ENCODE measurements at regions not wholly inside any gene's neighbourhood (a gene's known extent, or its start where the extent isn't known, plus 50 kb on each side); places are given as distances from the start of the nearest gene placed in this dataset.

DNA sequence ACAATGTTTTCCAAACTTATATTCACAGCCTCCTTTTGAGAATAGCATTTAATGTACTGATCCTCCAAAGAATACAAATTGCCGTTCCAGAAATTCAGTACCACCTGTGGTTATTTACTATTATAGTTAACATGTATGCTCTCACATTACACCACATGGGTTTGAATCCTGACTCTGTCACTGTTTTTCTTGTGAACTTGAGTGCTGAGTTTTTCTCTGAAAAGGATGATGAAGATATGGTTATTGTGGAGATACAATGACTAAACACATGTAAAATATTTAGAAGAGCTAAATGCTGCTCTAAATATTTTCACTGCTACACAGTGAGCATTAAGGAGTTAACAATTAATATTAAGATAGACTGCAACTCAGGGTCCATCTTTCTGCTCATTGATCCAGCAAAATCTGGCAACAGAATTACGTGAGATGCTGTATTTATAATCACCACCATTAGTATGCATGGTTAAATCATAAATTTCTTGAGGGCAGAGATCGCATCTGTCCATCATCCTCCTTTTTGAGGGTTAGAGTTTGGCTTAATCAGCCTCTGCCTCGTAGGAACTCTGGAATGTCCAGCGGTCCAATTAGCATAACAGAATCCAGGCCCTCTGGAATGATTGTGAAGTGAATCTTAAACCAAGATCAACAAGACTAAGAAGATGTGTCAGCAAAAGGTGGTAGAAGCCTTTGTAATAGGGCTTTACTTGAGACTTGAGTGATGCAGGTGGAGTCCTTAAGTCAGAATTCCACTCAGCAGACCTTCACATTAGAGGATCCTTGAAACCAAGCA is 152.8 kb downstream of the MACC1 start:
- CTCF ChIA-PET (ENCODE audit: partially characterized antibody) = no interaction called here
- no peak overlapping the region for H3K4me3 Mint-ChIP-seq
- intact Hi-C loops (cut with micrococcal nuclease) = no loop called here
- H3K27me3 ChIP-seq (ENCODE audit: insufficient read depth, low read length) = no peaks in the 10 kb centered on the region
- no peaks in the 10 kb centered on the region for H3K36me3 ChIP-seq (ENCODE audit: insufficient read depth, low read length)
- H3K36me3 Mint-ChIP-seq = no peaks in the 10 kb centered on the region
- peaks cover 0 to 4% (median 0%) of the 10 kb centered on the region in 4 donors for H3K4me1 Mint-ChIP-seq
- no peaks in the 10 kb centered on the region for H3K4me1 ChIP-seq (ENCODE audit: insufficient read depth, low read length)
- H3K27me3 Mint-ChIP-seq = no peaks in the 10 kb centered on the region
- H3K9me3 Mint-ChIP-seq = peaks cover 0 to 28% (median 7%) of the 10 kb centered on the region in 8 donors
- no peak overlapping the region for H3K27ac Mint-ChIP-seq
- H3K27ac ChIP-seq (ENCODE audit: low read depth, low read length) = no peak overlapping the region
- POLR2A ChIA-PET (ENCODE audit: partially characterized antibody) = no interaction called here
- DNase-seq = no peak
- H3K4me3 ChIP-seq (ENCODE audit: low read length in 2 of 2) = no peak overlapping the region
- H3K9me3 ChIP-seq (ENCODE audit: control insufficient read depth in 1 of 2, low read length in 2 of 2) = no peaks in the 10 kb centered on the region

DNA sequence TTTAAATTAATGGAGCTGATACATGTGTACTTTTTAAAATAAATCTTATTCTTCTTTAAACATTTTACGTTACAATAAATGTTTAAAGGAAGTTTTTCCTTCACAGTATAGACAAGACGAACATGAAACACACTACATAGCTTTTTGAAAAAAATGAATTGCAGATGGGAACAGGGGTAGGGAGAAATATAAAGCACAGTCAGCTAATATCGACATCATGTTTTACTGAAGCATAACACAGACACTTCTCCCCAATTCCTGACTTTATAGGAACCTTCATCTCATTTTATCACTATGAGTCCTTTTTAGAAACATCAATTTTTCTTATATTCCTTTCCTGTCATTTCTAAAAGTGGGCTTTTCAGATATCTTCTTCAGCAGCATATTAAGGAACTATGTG is 153.5 kb downstream of the MACC1 start:
- H3K36me3 Mint-ChIP-seq = no peaks in the 10 kb centered on the region
- no peaks in the 10 kb centered on the region for H3K4me1 ChIP-seq (ENCODE audit: insufficient read depth, low read length)
- DNase-seq = no peak
- ChIA-PET CTCF (ENCODE audit: partially characterized antibody) (no interaction called here), POLR2A (ENCODE audit: partially characterized antibody) (no interaction called here)
- H3K4me1 Mint-ChIP-seq = peaks cover 0 to 4% (median 0%) of the 10 kb centered on the region in 4 donors
- no peaks in the 10 kb centered on the region for H3K9me3 ChIP-seq (ENCODE audit: control insufficient read depth in 1 of 2, low read length in 2 of 2)
- peaks cover 0 to 28% (median 7%) of the 10 kb centered on the region in 8 donors for H3K9me3 Mint-ChIP-seq
- no peaks in the 10 kb centered on the region for H3K27me3 ChIP-seq (ENCODE audit: insufficient read depth, low read length)
- H3K4me3 ChIP-seq (ENCODE audit: low read length in 2 of 2) = no peak overlapping the region
- H3K27ac ChIP-seq (ENCODE audit: low read depth, low read length) = no peak overlapping the region
- intact Hi-C loops (cut with micrococcal nuclease) = no loop called here
- no peaks in the 10 kb centered on the region for H3K27me3 Mint-ChIP-seq
- H3K27ac Mint-ChIP-seq = no peak overlapping the region
- H3K36me3 ChIP-seq (ENCODE audit: insufficient read depth, low read length) = no peaks in the 10 kb centered on the region
- H3K4me3 Mint-ChIP-seq = no peak overlapping the region

DNA sequence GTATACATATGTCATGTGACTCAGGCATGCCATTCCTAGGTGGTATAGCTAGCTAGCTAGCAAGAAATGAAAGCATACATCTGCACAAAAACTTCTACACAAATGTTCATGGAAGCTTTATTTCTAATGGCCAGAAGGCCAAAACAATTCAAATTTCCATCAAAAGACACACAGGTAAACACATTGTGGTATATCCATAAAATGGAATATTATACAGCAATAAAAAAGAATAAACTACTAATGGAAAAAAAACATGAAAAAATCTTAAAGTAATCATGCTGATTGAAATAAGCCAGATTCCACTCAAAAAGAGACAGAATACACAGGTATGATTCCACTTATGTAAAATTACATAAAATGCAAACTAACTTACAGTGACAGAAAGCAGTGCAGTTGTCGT is 154.3 kb downstream of the MACC1 start:
- Histone ChIP-seq H3K27me3 (ENCODE audit: insufficient read depth, low read length) (no peaks in the 10 kb centered on the region), H3K4me1 (ENCODE audit: insufficient read depth, low read length) (no peaks in the 10 kb centered on the region), H3K36me3 (ENCODE audit: insufficient read depth, low read length) (no peaks in the 10 kb centered on the region), H3K4me3 (ENCODE audit: low read length in 2 of 2) (no peak overlapping the region), H3K27ac (ENCODE audit: low read depth, low read length) (no peak overlapping the region), H3K9me3 (ENCODE audit: control insufficient read depth in 1 of 2, low read length in 2 of 2) (no peaks in the 10 kb centered on the region)
- H3K4me3 Mint-ChIP-seq = no peak overlapping the region
- peaks cover 0 to 28% (median 7%) of the 10 kb centered on the region in 8 donors for H3K9me3 Mint-ChIP-seq
- ChIA-PET CTCF (ENCODE audit: partially characterized antibody) (no interaction called here), POLR2A (ENCODE audit: partially characterized antibody) (no interaction called here)
- intact Hi-C loops (cut with micrococcal nuclease) = no loop called here
- peaks cover 0 to 4% (median 0%) of the 10 kb centered on the region in 4 donors for H3K4me1 Mint-ChIP-seq
- no peak overlapping the region for H3K27ac Mint-ChIP-seq
- H3K36me3 Mint-ChIP-seq = no peaks in the 10 kb centered on the region
- no peak for DNase-seq
- H3K27me3 Mint-ChIP-seq = no peaks in the 10 kb centered on the region

DNA sequence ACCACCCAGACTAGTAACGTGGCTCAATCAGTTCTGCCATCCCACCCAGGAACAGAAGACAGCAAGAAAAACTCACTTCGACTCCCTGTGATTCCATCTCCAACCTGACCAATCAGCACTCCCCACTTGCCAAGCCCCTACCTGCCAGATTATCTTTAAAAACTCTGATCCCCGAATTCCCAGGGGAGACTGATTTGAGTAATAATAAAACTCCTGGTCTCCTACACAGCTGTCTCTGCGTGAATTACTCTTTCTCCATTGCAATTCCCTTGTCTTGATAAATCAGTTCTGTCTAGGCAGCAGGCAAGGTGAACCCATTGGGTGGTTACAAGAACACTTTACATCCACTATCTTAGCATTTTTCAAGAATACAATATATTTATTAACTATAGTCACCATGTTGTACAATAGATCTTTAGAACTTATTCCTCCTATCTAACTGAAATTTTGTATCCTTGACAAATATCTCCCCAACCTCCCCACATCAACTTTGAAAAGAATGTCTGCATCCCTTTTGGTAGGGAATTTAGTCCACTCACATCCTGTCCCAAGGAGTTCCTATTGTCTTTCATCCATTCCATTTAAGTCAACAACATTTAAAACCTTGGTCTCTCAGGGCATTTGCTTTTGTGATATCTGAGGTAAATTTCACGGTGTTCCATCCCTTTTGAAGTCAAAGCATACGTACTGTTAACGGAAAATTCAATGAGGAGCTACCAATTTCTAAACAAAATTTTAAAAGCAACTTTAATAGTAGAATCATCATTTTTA is 163.7 kb downstream of the MACC1 start:
- no peak overlapping the region for H3K27ac Mint-ChIP-seq
- Histone ChIP-seq H3K27me3 (ENCODE audit: insufficient read depth, low read length) (no peaks in the 10 kb centered on the region), H3K9me3 (ENCODE audit: control insufficient read depth in 1 of 2, low read length in 2 of 2) (no peaks in the 10 kb centered on the region), H3K27ac (ENCODE audit: low read depth, low read length) (no peak overlapping the region), H3K4me3 (ENCODE audit: low read length in 2 of 2) (no peak overlapping the region), H3K4me1 (ENCODE audit: insufficient read depth, low read length) (no peaks in the 10 kb centered on the region), H3K36me3 (ENCODE audit: insufficient read depth, low read length) (no peaks in the 10 kb centered on the region)
- peaks cover 0 to 13% (median 5%) of the 10 kb centered on the region in 8 donors for H3K9me3 Mint-ChIP-seq
- ChIA-PET CTCF (ENCODE audit: partially characterized antibody) (no interaction called here), POLR2A (ENCODE audit: partially characterized antibody) (no interaction called here)
- intact Hi-C loops (cut with micrococcal nuclease) = no loop called here
- no peaks in the 10 kb centered on the region for H3K36me3 Mint-ChIP-seq
- H3K4me1 Mint-ChIP-seq = no peaks in the 10 kb centered on the region
- no peaks in the 10 kb centered on the region for H3K27me3 Mint-ChIP-seq
- no peak for DNase-seq
- H3K4me3 Mint-ChIP-seq = no peak overlapping the region

DNA sequence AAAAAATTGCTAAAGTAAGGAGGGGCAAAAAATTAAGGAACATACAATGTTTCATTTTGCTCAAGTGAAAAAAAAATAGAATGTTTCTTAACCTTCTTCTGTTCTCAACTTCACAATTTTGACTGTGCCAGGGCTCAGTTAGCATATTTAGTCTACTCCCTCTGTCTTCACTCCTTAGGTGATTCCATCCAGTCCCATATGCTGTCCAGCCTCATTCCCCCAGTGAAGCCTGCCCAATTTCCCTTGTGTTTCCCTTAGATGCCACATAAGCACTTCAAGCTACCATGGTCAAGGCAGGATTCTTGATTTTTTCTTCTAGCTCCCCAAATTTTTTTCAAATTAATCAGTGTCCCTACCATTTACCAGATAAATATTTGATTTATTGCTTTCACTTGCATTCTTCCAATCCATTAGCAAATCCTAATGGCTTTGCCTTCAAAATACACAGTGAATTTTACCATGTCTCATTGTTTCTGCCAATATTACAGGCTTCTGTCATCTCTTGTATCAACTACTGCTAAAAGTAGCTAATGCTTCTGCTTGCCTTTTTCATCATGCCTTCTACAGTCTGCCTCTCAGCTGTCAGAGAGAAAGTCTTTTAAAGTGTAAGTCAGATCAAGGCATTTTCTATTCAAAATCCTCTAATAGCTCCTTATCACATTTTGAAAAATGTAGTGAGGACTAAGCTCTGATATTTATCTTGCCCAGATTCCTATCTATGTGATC is 166.8 kb downstream of the MACC1 start:
- POLR2A ChIA-PET (ENCODE audit: partially characterized antibody) = no interaction called here
- no peak overlapping the region for H3K27ac ChIP-seq (ENCODE audit: low read depth, low read length)
- intact Hi-C loops (cut with micrococcal nuclease) = no loop called here
- Mint-ChIP-seq H3K4me3 (no peak overlapping the region), H3K4me1 (no peaks in the 10 kb centered on the region), H3K27ac (no peak overlapping the region), H3K27me3 (no peaks in the 10 kb centered on the region), H3K36me3 (no peaks in the 10 kb centered on the region), H3K9me3 (peaks cover 0 to 10% (median 4%) of the 10 kb centered on the region in 8 donors)
- H3K36me3 ChIP-seq (ENCODE audit: insufficient read depth, low read length) = no peaks in the 10 kb centered on the region
- no peak overlapping the region for H3K4me3 ChIP-seq (ENCODE audit: low read length in 2 of 2)
- no peaks in the 10 kb centered on the region for H3K9me3 ChIP-seq (ENCODE audit: control insufficient read depth in 1 of 2, low read length in 2 of 2)
- CTCF ChIA-PET (ENCODE audit: partially characterized antibody) = no interaction called here
- H3K4me1 ChIP-seq (ENCODE audit: insufficient read depth, low read length) = no peaks in the 10 kb centered on the region
- H3K27me3 ChIP-seq (ENCODE audit: insufficient read depth, low read length) = no peaks in the 10 kb centered on the region
- no peak for DNase-seq

DNA sequence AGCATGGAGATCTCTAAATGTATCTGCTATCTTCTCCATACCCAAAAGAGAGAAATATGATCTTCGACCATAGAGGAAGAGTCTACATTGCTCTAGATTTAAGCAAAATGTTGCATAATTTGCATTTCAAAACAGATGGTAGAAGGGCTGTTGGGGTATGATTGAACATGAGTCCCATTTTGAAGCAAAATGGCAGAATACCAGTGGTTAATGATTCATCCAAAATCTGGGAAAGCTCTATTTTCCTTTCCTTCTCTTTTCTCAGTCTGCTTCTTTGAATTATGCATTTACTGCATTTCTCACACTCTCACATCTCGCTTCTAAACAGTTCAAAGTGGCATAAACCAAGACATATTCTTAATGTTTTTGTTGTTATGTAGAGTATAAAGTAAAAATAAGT is 178.5 kb downstream of the MACC1 start:
- ChIA-PET CTCF (ENCODE audit: partially characterized antibody) (no interaction called here), POLR2A (ENCODE audit: partially characterized antibody) (no interaction called here)
- no peak overlapping the region for H3K4me3 Mint-ChIP-seq
- Histone ChIP-seq H3K36me3 (ENCODE audit: insufficient read depth, low read length) (no peaks in the 10 kb centered on the region), H3K4me3 (ENCODE audit: low read length in 2 of 2) (no peak overlapping the region), H3K27ac (ENCODE audit: low read depth, low read length) (no peak overlapping the region), H3K27me3 (ENCODE audit: insufficient read depth, low read length) (no peaks in the 10 kb centered on the region), H3K9me3 (ENCODE audit: control insufficient read depth in 1 of 2, low read length in 2 of 2) (no peaks in the 10 kb centered on the region), H3K4me1 (ENCODE audit: insufficient read depth, low read length) (no peaks in the 10 kb centered on the region)
- intact Hi-C loops (cut with micrococcal nuclease) = no loop called here
- no peaks in the 10 kb centered on the region for H3K27me3 Mint-ChIP-seq
- H3K4me1 Mint-ChIP-seq = no peaks in the 10 kb centered on the region
- H3K27ac Mint-ChIP-seq = peak overlapping the region in 1 of 7 donors; percentile 69
- DNase-seq = no peak
- H3K36me3 Mint-ChIP-seq = no peaks in the 10 kb centered on the region
- peaks cover 0 to 4% (median 0%) of the 10 kb centered on the region in 8 donors for H3K9me3 Mint-ChIP-seq

DNA sequence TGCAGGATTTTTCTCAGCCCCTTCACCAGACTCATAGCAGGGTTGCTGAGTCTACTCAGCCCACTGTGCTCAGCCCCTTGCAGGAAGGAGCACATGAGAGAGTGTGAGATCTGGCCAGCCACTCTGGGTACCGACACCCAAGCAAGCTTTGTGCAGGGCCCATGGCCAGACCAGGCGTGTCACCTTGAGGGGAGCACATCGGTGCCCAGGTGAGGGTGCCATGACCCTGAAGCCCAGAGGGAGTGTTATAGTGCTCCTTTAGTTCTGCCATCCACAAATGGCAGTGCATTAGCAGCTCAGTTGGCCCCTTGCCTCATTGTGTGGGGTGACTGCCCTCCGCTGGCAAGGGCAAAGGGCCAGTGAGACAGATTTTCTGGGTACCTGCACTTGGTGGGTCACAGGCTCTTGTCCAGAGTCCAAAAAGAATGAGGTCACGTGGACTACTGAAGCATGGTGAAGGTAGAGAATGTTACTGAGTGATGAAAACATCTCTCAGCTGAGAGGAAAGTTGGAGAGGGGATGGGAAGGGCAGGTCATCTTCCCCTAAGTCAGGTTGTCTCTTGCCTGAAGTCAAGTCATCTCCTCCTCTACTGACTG is 181.8 kb downstream of the MACC1 start:
- H3K27me3 Mint-ChIP-seq = no peaks in the 10 kb centered on the region
- DNase-seq = no peak
- Histone ChIP-seq H3K36me3 (ENCODE audit: insufficient read depth, low read length) (no peaks in the 10 kb centered on the region), H3K9me3 (ENCODE audit: control insufficient read depth in 1 of 2, low read length in 2 of 2) (no peaks in the 10 kb centered on the region), H3K27ac (ENCODE audit: low read depth, low read length) (no peak overlapping the region), H3K4me1 (ENCODE audit: insufficient read depth, low read length) (no peaks in the 10 kb centered on the region), H3K27me3 (ENCODE audit: insufficient read depth, low read length) (no peaks in the 10 kb centered on the region), H3K4me3 (ENCODE audit: low read length in 2 of 2) (no peak overlapping the region)
- peaks cover 0 to 4% (median 0%) of the 10 kb centered on the region in 8 donors for H3K9me3 Mint-ChIP-seq
- no peaks in the 10 kb centered on the region for H3K36me3 Mint-ChIP-seq
- H3K4me3 Mint-ChIP-seq = peak overlapping the region in 1 of 8 donors; percentile 26
- POLR2A ChIA-PET (ENCODE audit: partially characterized antibody) = no interaction called here
- intact Hi-C loops (cut with micrococcal nuclease) = no loop called here
- no peaks in the 10 kb centered on the region for H3K4me1 Mint-ChIP-seq
- H3K27ac Mint-ChIP-seq = no peak overlapping the region
- CTCF ChIA-PET (ENCODE audit: partially characterized antibody) = no interaction called here

Data from CD4-positive, alpha-beta memory T cell (primary cell).